ENCODE measurements at regions not wholly inside any gene's neighbourhood (a gene's known extent, or its start where the extent isn't known, plus 50 kb on each side); places are given as distances from the start of the nearest gene placed in this dataset.
A peak's percentile ranks its signal among the peaks of the same experiment; 100 is the strongest.

- DNase-seq (ENCODE audit: low read depth, low spot score), result peak; percentile 63
- H3K4me3 ChIP-seq (ENCODE audit: low read length), result no peak overlapping the region
Observed at GRCh38 chr4:144591401-144591800, 54.6 kb upstream of the HHIP start.

GRCh38 chr4:144592264-144592663 lies 53.7 kb upstream of the HHIP start:
- no peak for DNase-seq (ENCODE audit: low read depth, low spot score)

GRCh38 chr4:144594471-144594986 lies 51.4 kb upstream of the HHIP start:
- H3K4me3 ChIP-seq (ENCODE audit: low read length), result no peak overlapping the region
- no peak for DNase-seq (ENCODE audit: low read depth, low spot score)

More at GRCh38 chr4:144592264-144592663, 53.7 kb upstream of the HHIP start:
- H3K4me3 ChIP-seq (ENCODE audit: low read length), result no peak overlapping the region

- no peak for DNase-seq (ENCODE audit: low read depth, low spot score)
- H3K4me3 ChIP-seq (ENCODE audit: low read length), result no peak overlapping the region
Observed at GRCh38 chr4:144595681-144596080, 50.3 kb upstream of the HHIP start.

All from Jurkat, Clone E6-1 (cell line).